ENCODE measurements at regions not wholly inside any gene's neighbourhood (a gene's known extent, or its start where the extent isn't known, plus 50 kb on each side); places are given as distances from the start of the nearest gene placed in this dataset.

DNA sequence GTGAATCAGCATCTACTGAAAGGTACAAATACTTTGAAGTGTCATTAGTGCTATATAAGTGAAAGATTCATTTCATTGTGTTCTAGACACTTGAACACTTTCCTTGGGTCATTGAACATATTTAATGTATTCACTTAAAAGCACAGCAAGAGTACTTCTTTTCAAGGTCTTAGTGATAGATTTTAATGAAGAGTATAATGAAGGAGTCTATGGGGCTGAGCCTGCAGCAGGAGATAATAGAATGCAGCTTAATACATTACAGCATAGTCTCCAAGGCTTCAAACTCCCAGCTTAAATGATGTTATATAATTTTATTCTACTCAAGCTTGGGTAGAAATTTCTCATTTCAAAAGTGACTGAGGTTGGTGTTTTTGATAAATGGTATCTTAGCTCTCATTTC is 66.1 kb upstream of the VEGFC start:
- TF ChIP-seq, protein P1, sequence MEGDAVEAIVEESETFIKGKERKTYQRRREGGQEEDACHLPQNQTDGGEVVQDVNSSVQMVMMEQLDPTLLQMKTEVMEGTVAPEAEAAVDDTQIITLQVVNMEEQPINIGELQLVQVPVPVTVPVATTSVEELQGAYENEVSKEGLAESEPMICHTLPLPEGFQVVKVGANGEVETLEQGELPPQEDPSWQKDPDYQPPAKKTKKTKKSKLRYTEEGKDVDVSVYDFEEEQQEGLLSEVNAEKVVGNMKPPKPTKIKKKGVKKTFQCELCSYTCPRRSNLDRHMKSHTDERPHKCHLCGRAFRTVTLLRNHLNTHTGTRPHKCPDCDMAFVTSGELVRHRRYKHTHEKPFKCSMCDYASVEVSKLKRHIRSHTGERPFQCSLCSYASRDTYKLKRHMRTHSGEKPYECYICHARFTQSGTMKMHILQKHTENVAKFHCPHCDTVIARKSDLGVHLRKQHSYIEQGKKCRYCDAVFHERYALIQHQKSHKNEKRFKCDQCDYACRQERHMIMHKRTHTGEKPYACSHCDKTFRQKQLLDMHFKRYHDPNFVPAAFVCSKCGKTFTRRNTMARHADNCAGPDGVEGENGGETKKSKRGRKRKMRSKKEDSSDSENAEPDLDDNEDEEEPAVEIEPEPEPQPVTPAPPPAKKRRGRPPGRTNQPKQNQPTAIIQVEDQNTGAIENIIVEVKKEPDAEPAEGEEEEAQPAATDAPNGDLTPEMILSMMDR (IDR thresholded peaks at IDR 0.05; ENCODE audit: low read depth, low read length) = no peak
- TF ChIP-seq EZH2phosphoT487 (IDR thresholded peaks at IDR 0.05; ENCODE audit: low read depth) = no peak
